ENCODE measurements at regions not wholly inside any gene's neighbourhood (a gene's known extent, or its start where the extent isn't known, plus 50 kb on each side); places are given as distances from the start of the nearest gene placed in this dataset.
"Not testable (repeated sequence)": the region's sequence is repeated elsewhere in the genome, so short reads cannot be mapped to it uniquely, and the experiment has no call there.

GRCh38 chr7:68074242-68074641 is 1077.6 kb downstream of the TYW1 start:
- no peak for DNase-seq (ENCODE audit: low spot score)

- DNase-seq (ENCODE audit: low spot score): no peak
These were observed 1081.6 kb downstream of the TYW1 start for GRCh38 chr7:68078157-68078710.

DNA sequence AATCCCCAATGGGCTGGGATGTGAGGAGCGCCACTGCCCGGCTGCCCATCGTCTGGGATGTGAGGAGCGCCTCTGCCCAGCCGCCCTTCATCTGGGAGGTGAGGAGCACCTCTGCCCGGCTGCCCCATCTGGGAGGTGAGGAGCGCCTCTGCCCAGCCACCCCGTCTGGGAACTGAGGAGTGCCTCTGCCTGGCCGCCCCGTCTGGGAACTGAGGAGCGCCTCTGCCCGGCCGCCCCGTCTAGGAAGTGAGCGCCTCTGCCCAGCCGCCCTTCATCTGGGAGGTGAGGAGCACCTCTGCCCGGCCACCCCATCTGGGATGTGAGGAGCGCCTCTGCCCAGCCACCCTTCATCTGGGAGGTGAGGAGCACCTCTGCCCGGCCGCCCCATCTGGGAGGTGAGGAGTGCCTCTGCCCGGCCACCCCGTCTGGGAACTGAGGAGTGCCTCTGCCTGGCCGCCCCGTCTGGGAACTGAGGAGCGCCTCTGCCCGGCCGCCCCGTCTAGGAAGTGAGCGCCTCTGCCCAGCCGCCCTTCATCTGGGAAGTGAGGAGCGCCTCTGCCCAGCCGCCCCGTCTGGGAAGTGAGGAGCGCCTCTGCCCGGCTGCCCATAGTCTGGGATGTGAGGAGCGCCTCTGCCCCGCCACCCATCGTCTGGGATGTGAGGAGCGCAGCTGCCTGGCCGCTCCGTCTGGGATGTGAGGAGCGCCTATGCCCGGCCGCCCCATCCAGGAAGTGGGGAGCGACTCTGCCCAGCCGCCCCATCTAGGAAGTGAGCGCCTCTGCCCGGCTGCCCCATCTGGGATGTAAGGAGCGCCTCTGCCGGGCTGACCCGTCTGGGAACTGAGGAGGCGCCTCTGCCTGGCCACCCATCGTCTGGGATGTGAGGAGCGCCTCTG is 1085.7 kb downstream of the TYW1 start:
- DNase-seq (ENCODE audit: low spot score): not testable (repeated sequence)

- DNase-seq (ENCODE audit: low spot score): not testable (repeated sequence)
These were observed 1086.5 kb downstream of the TYW1 start for GRCh38 chr7:68082961-68083657.

- no peak for DNase-seq (ENCODE audit: low spot score)
These were observed 1090.8 kb downstream of the TYW1 start for GRCh38 chr7:68087401-68087800.

DNA sequence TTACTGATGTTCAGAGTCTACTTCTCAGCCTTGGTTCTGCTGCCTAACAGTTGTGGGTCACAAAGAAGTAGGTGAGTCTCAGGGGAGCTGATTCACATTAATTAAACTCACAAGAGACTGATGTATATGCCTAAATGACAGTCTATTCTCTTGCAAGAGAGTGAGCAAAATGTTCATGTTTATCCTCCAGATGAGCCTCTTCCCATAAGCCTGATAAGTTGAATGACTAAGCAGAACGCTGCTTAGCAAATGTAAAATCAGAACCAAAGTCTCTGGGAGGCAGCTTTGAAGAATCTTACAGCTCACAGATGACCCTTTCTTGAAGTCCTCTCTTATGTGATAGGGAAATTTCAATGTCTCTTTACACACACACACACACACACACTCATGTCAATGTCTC is 1092.2 kb downstream of the TYW1 start:
- no peak for DNase-seq (ENCODE audit: low spot score)

- DNase-seq (ENCODE audit: low spot score): not testable (repeated sequence)
These were observed 1093.6 kb downstream of the TYW1 start for GRCh38 chr7:68090256-68090655.

DNA sequence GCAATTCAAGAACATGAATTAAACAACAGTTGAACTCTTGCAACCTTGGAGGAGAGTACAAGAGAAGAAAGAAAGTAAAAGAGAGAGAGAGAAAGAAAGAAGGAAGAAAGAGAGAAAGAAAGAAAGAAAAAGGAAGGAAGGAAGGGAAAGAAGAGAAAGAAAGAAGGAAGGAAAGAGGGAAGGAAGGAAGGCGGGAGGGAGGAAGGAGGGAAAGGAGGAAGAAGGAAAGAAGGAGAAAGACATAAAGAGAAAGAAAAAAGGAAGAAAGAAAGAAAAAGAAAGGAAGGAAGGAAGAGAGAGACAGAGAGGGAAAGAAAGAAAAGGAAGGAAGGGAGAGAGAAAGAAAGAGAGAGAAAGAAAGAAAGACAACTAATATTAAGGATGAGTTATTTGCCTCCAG is 1106.7 kb downstream of the TYW1 start:
- DNase-seq (ENCODE audit: low spot score): no peak

DNA sequence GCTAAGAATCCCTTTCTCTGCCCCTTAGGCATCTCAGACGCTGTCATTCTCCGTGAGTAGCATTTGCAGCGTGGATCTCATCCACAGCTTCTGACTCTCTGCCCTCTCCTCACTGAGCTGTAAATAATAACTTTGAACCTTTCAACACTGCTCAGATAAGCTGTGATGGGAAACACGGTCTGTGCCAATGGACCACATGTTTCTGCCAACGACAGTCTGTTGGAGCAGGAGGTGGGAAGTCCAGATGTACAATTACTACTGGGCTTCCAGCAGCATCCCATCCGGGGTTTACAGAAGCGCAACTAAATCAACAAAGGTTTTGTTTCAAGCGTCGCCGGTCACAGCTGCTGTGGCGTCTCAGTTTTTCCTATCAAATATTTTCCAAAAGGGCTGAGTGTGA is 1110.6 kb downstream of the TYW1 start:
- peak; percentile 6 for DNase-seq (ENCODE audit: low spot score)

DNA sequence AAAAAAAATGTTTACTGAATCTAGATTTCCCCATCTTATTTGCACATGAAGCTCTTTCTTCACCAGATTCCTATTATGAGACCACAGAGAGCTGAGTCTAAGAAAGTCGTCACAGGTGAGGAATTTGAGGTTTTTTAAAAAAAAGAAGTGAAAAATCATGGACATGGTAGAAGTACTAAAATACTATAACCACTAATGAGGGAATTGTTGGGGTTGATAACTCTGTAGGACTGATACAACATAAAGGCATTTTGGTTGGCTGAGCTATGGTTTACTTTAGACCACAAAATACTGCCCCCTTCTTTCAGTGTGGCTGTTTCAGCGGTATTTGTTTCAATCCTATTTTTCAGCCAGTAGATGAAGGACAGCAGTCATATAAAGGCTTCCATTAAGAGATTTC is 1111.3 kb downstream of the TYW1 start:
- no peak for DNase-seq (ENCODE audit: low spot score)

DNA sequence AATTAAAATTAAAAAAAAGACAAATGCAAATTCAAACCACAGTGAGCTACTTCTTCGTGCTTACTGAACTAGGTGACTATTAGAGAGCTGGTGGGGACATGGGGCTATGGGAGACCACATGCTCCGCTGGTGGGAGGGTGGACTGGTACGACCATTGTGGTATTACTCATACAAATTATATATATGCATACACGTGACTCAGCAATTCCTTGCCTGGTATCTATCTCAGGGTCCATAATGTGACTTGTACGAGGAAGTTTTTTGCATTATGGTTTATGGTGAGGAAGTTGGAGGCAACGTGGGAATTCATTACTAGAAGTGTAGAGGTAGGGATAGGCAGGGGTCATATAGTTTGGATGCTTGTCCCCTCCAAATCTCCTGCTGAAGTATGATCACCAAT is 1112.7 kb downstream of the TYW1 start:
- DNase-seq (ENCODE audit: low spot score): no peak

DNA sequence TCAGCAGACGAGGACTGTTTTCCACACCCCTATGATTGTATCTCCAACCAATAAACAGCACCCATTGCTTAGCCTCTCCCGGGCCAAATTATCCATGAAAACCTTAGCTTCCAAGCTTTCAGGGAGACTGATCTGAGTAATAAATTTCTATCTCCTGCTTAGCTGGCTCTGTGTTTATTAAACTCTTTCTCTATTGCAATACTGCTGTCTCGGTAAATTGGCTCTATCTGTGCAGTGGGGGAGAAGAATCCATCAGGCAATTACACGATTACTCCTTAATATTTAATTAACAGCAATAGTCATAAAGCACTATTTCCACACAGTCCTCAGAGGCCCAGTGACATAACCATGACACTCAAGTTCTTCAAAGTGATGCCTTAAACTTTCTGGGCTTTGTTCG is 1122.8 kb downstream of the TYW1 start:
- no peak for DNase-seq (ENCODE audit: low spot score)

DNA sequence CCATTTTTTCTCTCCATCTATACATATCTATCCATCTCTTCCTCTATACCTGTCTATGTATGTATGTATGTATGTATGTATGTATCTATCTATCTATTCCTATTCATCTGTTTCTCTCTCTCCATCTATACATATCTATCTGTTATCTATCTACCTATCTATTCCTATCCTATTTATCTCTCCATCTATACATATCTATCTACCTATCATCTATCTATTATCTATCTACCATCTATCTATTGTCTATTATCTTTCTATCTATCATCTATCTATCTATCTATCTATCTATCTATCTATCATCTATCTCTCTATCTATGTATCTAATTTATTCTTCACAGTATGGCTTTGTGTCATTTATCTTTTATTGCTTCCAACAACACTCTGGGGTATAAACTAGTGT is 1124.4 kb downstream of the TYW1 start:
- DNase-seq (ENCODE audit: low spot score): no peak

- peak; percentile 47 for DNase-seq (ENCODE audit: low spot score)
These were observed 1125.0 kb downstream of the TYW1 start for GRCh38 chr7:68121655-68122054.

DNA sequence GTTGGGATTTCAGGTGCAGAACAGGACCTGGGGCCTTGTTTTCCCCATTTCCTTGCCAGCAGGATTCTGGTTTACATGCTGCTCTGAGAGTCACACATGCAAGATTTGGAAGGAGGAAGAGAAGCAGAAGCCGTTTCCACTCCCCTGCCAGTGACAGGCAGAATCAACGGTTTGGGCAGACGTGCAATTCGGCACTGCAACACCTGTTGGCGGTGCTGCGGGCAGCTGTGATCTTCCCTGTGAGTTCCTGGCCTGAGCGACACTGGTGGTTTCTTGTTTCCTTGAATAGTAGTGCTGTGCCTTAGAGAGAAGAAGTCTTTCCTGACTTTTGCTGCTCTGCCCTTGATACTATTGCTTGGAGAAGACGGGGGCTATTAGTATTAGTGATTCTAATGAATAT is 1126.2 kb downstream of the TYW1 start:
- DNase-seq (ENCODE audit: low spot score): no peak

DNA sequence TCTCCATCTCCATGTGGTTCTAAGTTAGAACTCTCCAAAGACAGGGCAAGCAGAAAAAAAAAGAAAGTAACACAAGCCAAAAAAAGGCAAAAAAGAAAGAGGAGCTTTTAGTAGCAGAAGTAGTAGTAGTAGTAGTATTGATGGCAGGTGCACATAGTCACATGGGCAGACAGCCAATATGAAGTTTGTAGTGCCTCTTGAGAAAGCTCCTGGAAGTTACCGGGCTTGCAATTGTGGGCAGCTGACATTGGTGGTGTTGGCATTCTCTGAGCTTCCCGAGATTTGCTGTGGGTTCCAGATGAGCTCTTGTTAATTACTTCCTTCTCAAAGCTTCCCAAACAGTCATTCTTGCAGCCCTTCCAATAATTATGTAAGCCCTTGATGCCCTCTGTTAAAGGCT is 1128.5 kb downstream of the TYW1 start:
- DNase-seq (ENCODE audit: low spot score): no peak

DNA sequence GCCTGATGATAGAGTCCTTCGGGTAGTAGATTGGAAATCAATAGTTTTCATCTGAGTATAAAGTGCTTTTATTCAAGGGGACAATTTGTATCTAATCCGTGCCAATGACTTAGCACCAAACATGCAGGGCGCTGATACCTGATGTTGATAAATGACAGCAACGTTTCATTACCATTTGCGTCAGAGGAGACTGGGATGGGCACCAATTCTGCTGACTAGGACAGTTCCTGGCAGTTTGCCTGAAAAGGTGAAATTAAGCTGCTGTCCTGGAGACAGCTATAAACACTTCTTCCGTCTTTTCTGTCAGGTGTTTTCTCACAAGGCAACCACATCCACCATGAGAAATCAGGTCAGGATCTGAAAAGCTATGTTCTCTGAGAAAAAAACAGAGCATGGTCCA is 1136.4 kb downstream of the TYW1 start:
- no peak for DNase-seq (ENCODE audit: low spot score)

- no peak for DNase-seq (ENCODE audit: low spot score)
These were observed 1146.7 kb downstream of the TYW1 start for GRCh38 chr7:68143345-68143744.

- DNase-seq (ENCODE audit: low spot score): no peak
These were observed 1150.3 kb downstream of the TYW1 start for GRCh38 chr7:68146983-68147382.

DNA sequence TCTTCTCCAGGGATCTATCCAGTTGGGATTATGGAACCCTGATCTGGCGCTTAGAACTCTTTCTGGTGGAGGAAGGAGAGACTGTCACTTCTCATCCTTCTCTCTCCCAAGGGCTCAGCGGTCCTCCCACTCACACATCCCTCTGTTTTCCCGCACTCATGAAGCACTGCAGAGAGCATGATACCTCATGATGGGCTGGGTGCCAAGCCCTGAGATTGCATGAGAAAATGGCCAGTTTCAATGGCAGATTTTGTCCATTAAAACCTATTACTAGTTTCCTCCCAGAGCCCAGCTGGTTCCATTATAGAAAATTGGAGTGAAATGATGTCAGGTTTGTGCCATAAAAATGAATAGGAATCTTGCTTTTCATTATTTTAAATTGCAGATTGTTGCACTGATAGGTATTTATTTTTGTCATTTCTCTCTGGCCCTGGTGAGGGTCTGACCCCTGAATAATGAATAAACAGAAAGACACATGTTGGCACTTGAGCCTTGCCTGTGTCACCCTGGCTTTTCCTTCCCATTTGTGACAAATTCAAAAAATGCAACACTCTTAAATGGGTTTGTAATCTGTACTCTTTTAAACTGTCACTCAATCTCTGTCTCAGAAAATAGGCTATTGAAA is 1151.1 kb downstream of the TYW1 start:
- no peak for DNase-seq (ENCODE audit: low spot score)

DNA sequence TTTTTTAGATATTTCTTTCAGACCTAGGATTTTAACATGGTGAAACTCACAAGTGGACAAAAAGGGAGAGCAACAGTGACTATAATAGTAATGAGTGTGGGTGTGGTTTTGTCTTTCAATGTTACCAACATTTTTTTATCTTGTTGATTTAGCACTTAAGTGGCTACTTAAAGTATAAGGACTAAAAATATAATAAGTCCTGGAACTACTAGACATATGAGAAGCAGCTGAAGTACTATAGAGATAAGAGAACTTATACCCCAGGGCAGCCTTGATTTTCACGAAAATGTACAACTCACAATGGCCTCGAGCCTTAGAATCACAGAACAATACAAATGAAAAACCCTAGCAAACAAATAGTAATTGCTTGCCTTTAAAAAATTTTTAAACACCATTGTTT is 1151.8 kb downstream of the TYW1 start:
- no peak for DNase-seq (ENCODE audit: low spot score)

GRCh38 chr7:68152205-68152604 is 1155.6 kb downstream of the TYW1 start:
- no peak for DNase-seq (ENCODE audit: low spot score)
